HG03159 (cell line): ENCODE measurements at regions not wholly inside any gene's neighbourhood (a gene's known extent, or its start where the extent isn't known, plus 50 kb on each side); places are given as distances from the start of the nearest gene placed in this dataset.
"Not testable (repeated sequence)": the region's sequence is repeated elsewhere in the genome, so short reads cannot be mapped to it uniquely, and the experiment has no call there.

Experiments used
- ATAC-seq: cut with Tn5 transposase; IDR thresholded peaks from one replicate; pipeline ENCODE4 v1.9.1; 2021; ENCODE audit warnings: mild to moderate bottlenecking, moderate library complexity; ENCODE audit not compliant: unreplicated experiment

DNA sequence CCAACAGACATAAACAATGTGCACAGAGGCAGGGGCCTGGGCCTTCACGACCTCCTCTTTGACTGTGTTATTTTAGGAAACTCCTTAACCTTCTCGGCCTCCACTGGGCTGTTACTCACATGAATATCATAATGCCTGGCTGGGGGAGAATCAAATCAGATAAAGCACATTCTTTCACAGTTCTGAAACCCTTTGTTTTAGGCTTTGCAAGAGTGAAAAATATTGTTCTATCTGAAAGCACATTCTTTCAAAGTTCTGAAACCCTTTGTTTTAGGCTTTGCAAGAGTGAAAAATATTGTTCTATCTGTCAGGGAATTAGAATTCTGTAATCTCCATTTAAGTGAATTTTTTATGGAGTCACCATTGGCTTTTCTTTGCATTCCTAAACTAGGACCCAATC, 50.7 kb upstream of the SYNDIG1 start:
- no peak for ATAC-seq

DNA sequence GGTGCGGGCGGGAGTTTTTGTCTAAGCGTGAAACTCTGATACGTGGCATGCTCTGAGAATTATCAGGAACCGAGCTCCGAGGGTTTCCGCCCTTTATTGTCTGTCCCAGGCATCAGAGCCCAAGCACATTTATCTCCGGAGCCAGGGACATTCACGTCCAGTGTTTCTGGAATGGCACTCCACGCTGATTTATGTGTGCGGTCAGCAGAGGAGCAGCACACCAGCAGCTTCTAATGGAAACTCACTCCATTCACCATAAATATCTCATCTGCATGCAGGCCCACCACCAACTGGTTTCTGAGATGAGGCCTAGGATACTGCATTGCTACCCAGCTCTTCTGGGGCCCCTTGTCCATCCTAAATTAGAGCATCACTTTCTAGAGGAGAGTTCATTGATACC, 51.9 kb upstream of the SYNDIG1 start:
- no peak for ATAC-seq

DNA sequence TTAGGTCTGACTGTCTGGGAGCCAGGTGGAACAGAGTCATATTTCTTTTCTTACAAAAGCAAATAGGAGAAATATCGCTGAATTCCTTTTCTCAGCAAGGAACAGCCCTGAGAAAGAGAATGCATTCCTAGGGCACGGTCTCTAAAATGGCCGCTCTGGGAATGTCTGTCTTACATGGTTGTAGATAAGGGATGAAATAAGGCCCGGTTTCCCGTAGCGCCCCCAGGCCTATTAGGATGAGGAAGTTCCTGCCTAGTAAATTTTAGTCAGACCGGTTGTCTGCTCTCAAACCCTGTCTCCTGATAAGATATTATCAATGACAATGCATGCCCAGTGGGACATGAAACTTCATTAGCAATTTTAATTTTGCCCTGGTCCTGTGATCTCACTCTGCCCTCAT, 54.0 kb upstream of the SYNDIG1 start:
- ATAC-seq, result not testable (repeated sequence)

DNA sequence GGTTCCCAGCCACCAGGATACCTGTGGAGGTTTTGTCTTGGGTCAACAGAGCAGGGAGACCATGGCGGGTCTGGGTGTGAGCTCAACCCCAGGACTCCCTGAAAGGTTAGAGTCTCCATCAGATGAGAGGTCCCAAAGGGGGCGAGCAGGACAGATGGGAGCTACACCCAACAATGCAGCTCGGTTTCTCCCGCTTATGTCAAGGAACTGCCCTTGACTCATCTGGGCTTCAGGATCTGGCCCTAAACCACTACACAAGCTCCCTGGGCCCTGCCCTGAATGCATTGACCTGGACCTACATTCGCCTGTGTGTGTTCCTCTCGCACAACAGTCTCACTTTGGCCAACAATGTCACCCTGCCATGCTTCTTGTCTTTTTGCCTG, 57.6 kb upstream of the SYNDIG1 start:
- ATAC-seq, result no peak

DNA sequence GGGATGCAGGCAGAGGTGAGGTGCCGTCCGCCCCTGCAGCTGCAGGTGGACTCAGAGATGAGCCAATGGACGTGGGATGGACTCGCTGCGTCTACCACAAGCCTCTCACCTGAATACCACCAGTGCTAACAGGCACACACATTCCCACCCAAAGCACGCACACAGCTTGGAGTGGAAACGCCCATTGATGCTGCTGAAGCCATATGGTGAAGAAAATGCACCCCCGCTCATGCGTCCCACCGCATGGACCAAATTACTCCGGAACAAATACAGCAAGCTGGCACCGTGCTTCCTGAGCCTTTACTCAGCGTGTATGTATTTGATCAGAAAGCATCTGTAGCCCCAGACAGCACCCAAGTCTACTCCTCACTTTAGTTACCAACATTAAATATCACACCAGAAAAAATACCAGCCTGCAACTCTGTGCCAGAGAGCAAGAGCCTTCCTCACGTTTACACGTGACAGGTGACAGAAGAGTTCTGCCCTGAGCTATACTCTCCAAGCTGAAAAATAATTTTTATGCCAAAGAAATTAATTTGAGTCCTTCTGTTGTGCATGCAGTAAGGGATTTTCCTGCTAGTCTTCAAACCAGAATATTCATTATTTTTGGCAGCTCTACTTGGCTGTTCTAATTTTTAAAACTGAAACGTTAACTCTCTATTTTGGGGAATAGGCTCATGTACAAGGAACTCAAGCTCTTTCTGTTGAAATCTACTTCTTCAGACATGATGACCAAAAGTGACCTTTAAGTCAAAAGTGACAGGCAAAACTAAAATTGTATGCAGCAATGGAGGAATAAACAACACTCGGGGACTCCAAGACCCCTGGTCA, 58.2 kb upstream of the SYNDIG1 start:
- no peak for ATAC-seq

DNA sequence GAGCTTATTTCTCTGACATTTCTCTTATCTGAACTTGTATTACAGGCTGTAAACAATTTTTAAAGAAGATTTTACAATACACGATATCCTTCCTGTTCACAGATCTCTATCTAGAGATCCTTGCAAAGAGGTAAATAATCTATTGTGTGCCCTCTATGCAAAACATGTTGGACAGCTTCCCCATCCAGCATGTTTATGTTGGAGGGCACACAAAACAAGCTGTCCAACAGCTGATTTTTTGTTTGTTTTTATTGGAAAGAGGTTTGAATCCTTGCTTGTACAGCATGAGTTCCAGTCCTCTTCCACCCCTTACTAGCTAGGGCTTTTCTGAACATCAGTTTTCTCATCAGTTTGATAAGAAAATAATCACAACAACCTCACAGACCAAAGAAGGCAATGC, 62.3 kb upstream of the SYNDIG1 start:
- no peak for ATAC-seq

DNA sequence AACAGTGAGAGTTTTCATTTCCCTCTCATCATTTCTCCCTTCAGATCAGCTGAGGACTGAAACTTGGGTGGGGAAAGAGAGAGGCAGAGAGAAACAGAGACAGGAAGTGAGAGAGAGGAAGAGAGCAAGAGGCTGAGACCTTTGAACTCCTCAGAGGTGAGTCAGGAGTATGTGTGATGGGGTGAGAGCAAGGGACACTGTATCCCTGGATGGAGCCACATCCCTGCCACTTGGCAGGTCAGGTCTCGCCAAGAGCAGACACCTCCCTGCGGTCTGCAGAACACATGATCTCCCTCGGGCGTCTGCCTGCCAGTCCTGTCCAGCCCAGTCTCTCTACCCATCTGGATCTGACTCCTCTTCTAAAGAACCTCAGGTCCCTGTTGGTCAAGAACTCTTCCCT, 62.7 kb upstream of the SYNDIG1 start:
- ATAC-seq, result no peak

DNA sequence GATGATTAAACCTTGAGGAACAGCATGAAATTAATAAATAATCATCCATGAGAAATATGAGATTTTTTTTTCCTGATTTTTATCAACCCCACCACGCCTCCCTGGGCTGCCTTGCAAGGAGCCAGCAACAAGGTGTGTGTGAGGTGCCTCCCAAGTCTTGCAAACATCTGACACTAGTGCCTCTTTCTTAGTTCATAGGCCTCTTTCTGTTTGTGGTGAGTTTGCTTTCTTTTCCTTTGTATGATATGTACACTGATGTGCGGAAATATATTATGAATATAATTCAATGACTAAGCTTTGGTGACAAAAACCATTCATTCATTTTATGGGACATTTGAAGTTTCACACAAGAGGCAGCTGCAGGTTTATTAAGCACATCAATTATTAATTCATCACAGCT, 63.2 kb upstream of the SYNDIG1 start:
- no peak for ATAC-seq

DNA sequence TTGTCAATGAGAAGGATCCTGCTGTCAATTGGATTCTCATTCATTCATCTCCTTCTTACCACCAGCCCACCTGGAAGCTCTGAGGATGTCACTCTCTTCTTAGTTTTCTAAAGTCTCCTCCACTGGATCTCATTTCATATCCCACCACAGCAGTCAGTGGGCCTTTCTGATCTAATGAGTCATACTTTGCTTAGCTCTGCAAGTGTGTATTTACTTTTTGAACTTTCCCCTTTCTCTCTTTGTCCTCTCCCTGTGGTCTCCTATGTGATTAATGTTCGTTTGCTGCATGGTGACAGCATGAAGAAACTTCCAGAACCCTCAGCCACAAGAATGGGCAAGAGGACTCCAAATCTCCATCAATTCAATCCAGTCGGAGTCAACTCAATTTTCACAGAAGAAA, 63.6 kb upstream of the SYNDIG1 start:
- ATAC-seq, result no peak

DNA sequence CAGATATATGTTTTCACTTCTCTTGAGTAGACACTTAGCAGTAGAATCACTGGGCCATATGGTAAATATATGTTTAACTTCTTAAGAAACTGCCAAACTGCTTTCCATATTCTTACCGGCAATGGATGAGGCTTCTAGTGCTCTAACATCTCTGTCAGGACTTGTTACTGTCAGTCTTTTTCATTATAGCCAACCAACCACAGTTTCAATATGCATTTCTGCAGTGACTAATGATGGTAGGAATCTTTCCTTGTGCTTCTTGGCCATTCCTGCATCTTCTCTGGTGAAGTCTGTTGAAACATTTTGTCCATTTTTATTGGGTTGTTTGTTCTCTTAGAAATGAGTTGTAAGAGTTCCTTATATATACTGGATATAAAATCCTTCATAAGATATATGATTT, 66.0 kb upstream of the SYNDIG1 start:
- ATAC-seq, result no peak

DNA sequence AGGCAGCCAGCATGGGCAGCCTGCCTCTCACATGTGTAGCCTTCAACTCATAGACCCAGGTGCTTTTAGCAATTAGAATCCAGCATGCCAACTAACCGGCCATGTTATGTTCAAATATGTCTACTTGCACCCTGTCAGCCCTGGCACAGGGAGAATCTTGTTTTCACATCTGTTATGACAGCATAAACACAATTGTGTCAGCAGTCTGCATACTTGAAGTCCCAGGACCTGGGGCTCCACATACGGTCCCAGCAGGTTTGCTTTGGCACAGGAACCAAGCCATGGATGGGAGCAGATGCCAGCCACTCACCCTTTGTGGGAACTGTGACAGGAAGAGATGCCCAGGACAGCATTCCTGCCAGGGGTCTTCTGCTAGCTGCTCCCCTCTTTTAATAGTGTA, 67.2 kb upstream of the SYNDIG1 start:
- ATAC-seq, result no peak

DNA sequence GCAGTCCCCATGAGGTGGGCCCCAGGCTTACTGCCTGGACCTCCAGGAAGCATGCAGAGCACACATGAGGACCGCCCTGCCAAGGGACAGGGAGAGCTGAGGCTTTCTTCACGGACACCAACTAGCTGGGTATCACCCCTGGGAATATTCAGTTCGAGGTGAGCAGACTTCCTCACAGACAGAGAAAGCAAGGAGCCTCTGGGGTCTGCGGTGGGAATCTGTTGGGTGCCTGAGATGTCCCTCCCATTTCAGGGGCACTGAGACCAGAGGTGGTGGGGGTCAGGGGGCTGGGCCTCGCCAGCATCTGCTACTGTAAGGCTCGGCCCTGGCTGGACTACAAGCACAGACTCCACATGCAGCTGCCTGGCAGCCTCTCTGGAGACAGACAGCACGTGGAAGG, 74.3 kb upstream of the SYNDIG1 start:
- ATAC-seq, result no peak

DNA sequence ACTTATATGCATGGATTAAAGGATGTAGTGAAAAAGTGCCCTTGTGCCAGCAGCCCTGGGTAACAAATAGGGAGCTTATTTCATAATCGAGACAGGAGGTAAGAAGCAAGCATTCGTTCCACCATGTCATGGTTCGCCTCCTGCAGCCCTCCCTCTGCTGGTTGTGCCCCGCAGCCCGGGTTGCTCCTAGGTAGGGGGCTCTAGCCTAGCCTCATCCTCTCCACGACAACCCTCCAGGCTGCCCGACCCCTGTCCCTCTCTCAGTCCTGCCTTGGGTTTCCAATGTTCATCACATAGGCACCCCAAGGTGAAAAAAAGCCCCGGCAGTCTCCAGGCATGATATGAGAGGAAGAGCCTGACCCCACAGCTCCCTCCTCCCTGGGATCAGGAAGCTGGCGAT, 75.5 kb upstream of the SYNDIG1 start:
- ATAC-seq, result no peak

DNA sequence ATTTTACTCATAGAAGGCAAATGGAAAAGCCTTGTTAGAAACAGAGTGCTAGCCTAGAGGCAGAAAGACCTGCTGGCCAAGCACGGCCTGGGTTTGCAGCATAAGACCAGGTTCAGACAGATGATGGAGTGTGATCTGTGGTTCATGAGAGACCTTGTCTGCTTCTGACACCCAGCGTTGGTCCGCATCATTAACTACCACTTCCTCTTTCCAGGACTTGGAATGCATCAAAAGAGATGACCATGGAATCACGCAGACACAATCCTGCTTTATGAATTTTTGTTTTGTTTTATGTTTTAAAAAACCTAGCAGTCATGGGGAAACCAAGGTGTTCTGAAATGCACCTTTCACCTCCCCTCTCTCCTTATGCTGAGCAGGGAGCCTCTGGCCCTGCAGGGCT, 76.8 kb upstream of the SYNDIG1 start:
- ATAC-seq, result no peak

DNA sequence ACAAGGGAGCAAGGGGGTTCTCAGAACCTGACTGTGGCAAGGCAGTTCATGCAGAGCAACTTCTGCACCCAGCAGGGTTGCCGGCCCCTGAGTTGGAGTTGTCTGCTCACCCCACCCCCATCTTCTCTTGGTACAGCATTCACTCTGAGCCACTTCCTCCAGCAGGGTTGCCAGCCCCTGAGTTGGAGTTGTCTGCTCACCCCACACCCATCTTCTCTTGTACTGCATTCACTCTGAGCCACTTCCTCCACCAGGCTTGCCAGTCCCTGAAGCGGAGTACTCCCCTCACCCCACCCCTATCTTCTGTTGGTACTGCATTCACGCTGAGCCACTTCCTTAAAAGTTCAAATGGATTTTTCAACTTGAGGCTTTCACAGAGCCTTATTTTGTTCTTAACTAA, 79.7 kb upstream of the SYNDIG1 start:
- no peak for ATAC-seq

DNA sequence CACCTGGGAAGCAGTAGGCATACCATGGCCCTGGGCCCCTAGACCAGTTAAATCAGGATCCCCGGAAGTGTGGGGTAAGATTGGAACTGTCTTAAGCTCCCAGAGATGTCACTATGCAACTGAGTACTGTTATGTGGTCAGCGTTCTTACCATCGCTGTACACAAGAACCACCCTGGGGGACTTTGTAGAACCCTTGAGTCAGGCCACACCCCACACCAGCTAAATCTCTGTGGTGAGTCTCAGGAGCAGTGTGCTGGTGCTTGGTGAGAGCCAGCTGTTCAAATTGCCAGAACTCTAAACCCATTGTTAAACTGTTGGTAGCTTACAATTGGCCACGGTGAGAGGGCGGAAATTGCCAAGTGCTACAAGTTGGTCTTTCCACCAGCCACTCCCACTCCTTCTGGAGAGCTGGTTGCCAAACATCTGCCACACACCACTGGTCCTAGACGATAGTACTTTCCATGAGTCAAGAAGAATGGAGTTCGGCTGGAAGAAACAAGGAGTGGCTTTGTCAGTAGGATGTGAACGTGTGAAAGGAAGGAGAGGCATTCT, 80.5 kb upstream of the SYNDIG1 start:
- no peak for ATAC-seq

DNA sequence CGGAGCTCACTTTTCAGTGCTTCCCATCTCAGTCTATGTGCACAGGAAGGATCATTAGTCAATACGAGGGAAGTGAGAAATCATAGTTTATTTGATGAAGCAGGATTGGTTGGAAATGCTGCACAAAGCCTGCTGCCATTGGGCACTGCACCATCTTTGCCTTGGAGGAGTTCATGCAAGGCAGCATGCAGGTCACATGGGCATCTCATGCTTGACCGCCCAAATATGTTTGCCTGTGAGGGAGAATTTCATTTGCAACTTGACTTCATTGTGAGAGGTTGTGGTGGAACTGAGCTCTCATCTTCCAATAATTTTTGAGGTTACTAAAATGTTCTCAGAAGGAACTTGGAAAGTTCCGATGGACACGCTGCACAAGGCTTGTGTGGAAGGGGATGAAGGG, 83.9 kb upstream of the SYNDIG1 start:
- ATAC-seq, result no peak

DNA sequence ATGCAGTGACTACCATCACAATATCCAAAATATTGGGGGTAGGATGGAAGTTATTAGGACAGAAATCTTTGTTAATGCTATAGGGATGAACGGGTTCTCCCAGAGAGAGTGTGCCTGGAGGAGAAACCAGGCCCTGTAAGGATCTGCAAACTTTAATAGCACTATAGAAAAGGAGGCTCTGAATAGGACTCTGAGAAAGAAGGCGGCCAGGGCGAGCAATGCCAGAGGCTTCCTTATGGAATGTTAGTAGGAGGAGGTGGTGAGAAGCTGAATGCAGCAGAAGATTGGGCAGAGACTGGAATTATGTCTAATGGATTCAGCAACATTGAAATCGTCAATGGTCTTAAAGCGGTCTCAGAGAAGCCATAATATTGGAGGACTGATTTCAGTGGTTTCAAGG, 84.6 kb upstream of the SYNDIG1 start:
- no peak for ATAC-seq

DNA sequence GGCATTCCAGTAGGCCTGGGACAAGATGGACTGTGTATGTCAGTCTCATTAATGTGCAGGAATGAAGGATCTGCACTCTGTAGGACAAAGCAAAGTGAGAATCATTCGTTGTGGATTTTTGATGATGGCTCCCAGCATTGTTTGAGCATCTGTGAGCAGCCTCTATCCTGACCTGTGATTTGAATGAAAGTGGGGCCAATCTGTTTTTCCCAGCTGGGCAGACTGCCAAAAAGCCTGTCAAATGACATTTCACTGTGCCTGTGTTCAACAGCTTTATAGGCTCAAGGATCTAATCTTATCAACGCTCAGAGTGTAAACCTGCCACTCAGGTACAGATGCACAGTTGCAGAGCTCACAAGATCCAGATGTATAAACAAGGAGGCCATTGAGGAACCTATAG, 86.7 kb upstream of the SYNDIG1 start:
- no peak for ATAC-seq

DNA sequence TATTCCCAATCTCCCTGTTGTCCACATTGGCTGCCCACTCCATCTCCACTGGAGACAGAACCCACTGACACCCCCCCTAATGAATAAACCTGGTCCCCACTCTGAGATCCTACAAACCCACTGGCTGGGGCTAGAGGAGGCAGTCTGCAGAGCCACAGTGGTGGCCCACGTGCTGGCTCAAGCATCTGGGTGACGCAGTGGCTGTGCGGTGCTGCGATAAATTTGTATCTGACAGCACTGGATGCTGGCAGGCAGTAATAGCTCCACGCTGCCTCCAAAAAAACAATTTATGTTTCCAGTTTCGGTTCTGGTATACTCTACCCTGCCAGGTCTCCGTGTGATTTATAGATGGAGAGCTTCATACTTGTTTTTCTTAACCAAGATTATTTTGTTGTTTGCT, 87.1 kb upstream of the SYNDIG1 start:
- no peak for ATAC-seq

DNA sequence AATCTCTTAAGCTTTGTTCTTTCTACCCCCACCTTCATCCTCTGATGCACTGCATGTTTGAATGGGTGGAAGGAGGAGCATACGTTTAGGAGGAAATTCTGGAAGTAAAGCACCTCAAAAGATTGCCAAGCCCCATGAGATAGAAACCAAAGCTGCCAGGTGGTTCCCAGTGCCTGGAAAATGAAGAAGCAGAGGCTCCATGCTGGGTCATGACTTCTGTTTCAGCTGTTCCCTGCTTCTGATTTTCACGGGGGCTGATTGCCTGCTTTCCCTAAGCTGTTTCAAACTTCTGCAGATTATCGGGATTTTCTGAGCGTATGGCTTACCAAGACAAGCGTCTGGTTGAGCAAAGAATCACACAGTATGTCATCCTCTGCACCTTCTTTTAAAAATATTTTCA, 87.5 kb upstream of the SYNDIG1 start:
- ATAC-seq, result no peak

DNA sequence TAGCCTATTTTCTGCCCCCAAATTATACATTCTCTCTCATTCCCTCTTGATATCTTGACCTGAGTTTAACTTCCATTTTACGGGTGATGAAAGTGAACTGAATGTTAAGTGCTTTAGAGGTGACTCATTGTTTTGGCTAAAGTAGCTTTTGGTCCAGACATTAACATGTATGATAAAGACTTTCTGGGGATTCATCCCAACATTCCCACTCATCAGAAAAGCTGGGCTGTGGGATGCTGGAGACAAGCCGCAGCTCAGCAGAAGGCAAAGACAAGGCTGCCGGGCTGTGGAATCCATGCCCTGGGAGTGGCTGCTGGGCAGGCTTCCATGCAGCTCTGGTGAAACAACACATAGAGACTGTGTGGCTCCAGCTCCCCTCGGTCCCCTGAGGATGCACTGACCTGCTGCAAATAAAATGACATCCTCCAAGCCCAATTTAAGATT, 89.9 kb upstream of the SYNDIG1 start:
- no peak for ATAC-seq
